ENCODE measurements at regions not wholly inside any gene's neighbourhood (a gene's known extent, or its start where the extent isn't known, plus 50 kb on each side); places are given as distances from the start of the nearest gene placed in this dataset.

- H3K9me3 ChIP-seq = no peaks in the 10 kb centered on the region
- no peaks in the 10 kb centered on the region for H3K27me3 ChIP-seq
- H3K36me3 ChIP-seq = no peaks in the 10 kb centered on the region
- WGBS, 2 donors = 90 to 92% methylated on average over 12 of the region's 12 CpGs
- no peak for ATAC-seq (ENCODE audit: low FRiP score in 2 of 2)
- no peak overlapping the region for H3K4me3 ChIP-seq
- DNase-seq = no peak
- no peak for TF ChIP-seq CTCF (IDR thresholded peaks at IDR 0.05)
- H3K27ac ChIP-seq = no peak overlapping the region
- peaks cover 0 to 5% (median 2%) of the 10 kb centered on the region in 4 donors for H3K4me1 ChIP-seq
Measured at GRCh38 chr6:168167431-168168315, 88.7 kb upstream of the FRMD1 start.

DNA sequence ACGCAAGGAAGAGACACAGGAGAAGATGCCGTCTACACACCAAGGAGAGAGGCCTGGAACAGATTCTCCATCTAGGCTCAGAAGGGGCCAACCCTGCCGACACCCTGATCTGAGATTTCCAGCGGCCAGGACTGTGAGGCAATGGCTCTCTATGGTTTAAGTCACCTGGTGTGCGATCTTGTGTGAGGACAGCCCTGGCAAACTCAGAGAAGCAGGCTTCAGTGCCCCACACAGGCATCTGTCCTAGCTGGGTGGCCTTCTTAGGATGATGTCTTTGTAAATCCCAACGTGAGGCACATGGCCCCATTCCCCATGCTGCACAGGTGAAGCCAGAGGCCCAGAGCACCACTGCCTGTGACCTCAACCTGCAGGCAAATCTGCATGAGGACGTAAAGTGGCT, 87.6 kb upstream of the FRMD1 start:
- no peaks in the 10 kb centered on the region for H3K27me3 ChIP-seq
- no peak for DNase-seq
- 91 to 99% methylated on average over 7 of the region's 7 CpGs for WGBS, 2 donors
- ATAC-seq (ENCODE audit: low FRiP score in 2 of 2) = no peak
- TF ChIP-seq EP300 (IDR thresholded peaks at IDR 0.05) (no peak), POLR2AphosphoS5 (IDR thresholded peaks at IDR 0.05) (no peak), CTCF (IDR thresholded peaks at IDR 0.05) (no peak)
- peaks cover 0 to 6% (median 3%) of the 10 kb centered on the region in 4 donors for H3K4me1 ChIP-seq
- no peaks in the 10 kb centered on the region for H3K36me3 ChIP-seq
- no peaks in the 10 kb centered on the region for H3K9me3 ChIP-seq
- H3K27ac ChIP-seq = no peak overlapping the region
- no peak overlapping the region for H3K4me3 ChIP-seq

- no peak overlapping the region for H3K4me3 ChIP-seq
- no peaks in the 10 kb centered on the region for H3K9me3 ChIP-seq
- ATAC-seq (ENCODE audit: low FRiP score in 2 of 2) (no peak), DNase-seq (no peak)
- H3K4me1 ChIP-seq = peaks cover 0 to 6% (median 3%) of the 10 kb centered on the region in 4 donors
- TF ChIP-seq POLR2A (IDR thresholded peaks at IDR 0.05) = no peak
- WGBS, 2 donors = 98 to 100% methylated on average over 6 of the region's 6 CpGs
- no peak overlapping the region for H3K27ac ChIP-seq
- H3K27me3 ChIP-seq = no peaks in the 10 kb centered on the region
- H3K36me3 ChIP-seq = no peaks in the 10 kb centered on the region
Measured at GRCh38 chr6:168165891-168166290, 86.9 kb upstream of the FRMD1 start.

DNA sequence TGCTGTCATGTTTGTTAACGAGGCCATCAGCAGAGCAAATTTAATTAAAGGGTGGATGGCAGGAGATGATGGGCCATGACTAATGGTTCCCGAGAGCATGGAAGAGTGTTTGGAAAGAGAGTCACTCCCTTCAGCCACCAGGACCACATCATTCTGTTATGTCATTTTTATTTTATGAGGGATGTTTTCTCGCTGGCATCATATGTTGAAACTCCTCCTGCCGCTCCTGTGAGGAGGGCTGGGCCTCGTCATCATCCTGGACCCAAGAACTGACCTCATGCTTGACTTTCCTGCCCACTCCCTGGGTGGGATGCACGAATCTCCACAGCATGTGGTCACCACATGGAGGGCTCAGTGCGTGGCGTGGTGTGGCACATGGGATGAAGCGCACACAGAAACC, 86.4 kb upstream of the FRMD1 start:
- no peak for DNase-seq
- Histone ChIP-seq H3K27ac (no peak overlapping the region), H3K36me3 (no peaks in the 10 kb centered on the region), H3K4me1 (peaks cover 0 to 6% (median 3%) of the 10 kb centered on the region in 4 donors), H3K27me3 (no peaks in the 10 kb centered on the region), H3K4me3 (no peak overlapping the region), H3K9me3 (no peaks in the 10 kb centered on the region)
- 85 to 93% methylated on average over 9 of the region's 9 CpGs for WGBS, 2 donors
- ATAC-seq (ENCODE audit: low FRiP score in 2 of 2) = peak in 1 of 2 donors; percentile 87
- no peak for TF ChIP-seq POLR2A (IDR thresholded peaks at IDR 0.05)
- TF ChIP-seq CTCF (IDR thresholded peaks at IDR 0.05) = no peak
- TF ChIP-seq POLR2AphosphoS5 (IDR thresholded peaks at IDR 0.05) = no peak

GRCh38 chr6:168164462-168165061, 85.5 kb upstream of the FRMD1 start:
- Histone ChIP-seq H3K9me3 (no peaks in the 10 kb centered on the region), H3K36me3 (no peaks in the 10 kb centered on the region), H3K27me3 (no peaks in the 10 kb centered on the region), H3K4me1 (peaks cover 0 to 6% (median 3%) of the 10 kb centered on the region in 4 donors), H3K27ac (no peak overlapping the region), H3K4me3 (no peak overlapping the region)
- TF ChIP-seq POLR2AphosphoS5 (IDR thresholded peaks at IDR 0.05) = no peak
- no peak for TF ChIP-seq EP300 (IDR thresholded peaks at IDR 0.05)
- no peak for TF ChIP-seq POLR2A (IDR thresholded peaks at IDR 0.05)
- TF ChIP-seq CTCF (IDR thresholded peaks at IDR 0.05) = no peak
- WGBS, 2 donors = 91 to 92% methylated on average over 6 to 8 of the region's 8 CpGs
- no peak for ATAC-seq (ENCODE audit: low FRiP score in 2 of 2)
- DNase-seq = no peak
